BLaER1 (cell line): ENCODE measurements at regions not wholly inside any gene's neighbourhood (a gene's known extent, or its start where the extent isn't known, plus 50 kb on each side); places are given as distances from the start of the nearest gene placed in this dataset.

Experiments used
- H3K27ac ChIP-seq: shearing (Covaris generic); formaldehyde crosslinking; 2 replicates; pipeline ENCODE4 v1.8.1; 2022
- H3K27me3 ChIP-seq: shearing (Covaris generic); formaldehyde crosslinking; 2 replicates; pipeline ENCODE4 v1.8.1; 2022
- H3K36me3 ChIP-seq: shearing (Covaris generic); formaldehyde crosslinking; 2 replicates; pipeline ENCODE4 v1.8.1; 2022
- H3K4me1 ChIP-seq: shearing (Covaris generic); formaldehyde crosslinking; 2 replicates; pipeline ENCODE4 v1.8.1; 2022
- H3K4me2 ChIP-seq: shearing (Covaris generic); formaldehyde crosslinking; 2 replicates; pipeline ENCODE4 v1.8.1; 2022
- H3K4me3 ChIP-seq: shearing (Covaris generic); formaldehyde crosslinking; 2 replicates; pipeline ENCODE4 v1.8.1; 2022
- H3K9ac ChIP-seq: shearing (Covaris generic); formaldehyde crosslinking; 2 replicates; pipeline ENCODE4 v1.8.1; 2022
- H3K9me3 ChIP-seq: shearing (Covaris generic); formaldehyde crosslinking; 2 replicates; pipeline ENCODE4 v1.8.1; 2022
- H4K20me1 ChIP-seq: shearing (Covaris generic); formaldehyde crosslinking; 2 replicates; pipeline ENCODE4 v1.8.1; 2022
- Cebpa-rat ChIP-seq: shearing (Covaris generic); IDR thresholded peaks from 2 replicates; pipeline ENCODE4 v1.8.1; 2022

DNA sequence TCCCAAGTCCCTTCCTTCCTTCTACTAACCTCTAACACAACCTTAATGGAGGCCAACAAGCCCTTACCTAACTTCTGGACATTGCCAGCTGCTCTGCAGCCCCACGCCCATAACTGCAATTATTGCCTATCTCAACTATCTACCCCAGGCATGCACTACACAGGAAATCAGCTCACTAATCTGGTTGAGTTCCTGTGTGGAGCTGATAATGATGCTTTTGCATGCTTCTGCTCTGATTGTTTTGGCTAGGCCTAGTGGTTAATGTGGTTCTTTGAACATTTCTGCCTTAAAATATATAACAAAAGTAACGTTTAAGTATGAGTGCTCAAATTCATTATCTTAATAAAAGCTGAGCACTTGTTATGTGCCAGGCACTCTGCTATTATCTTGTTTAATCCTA is 463.9 kb downstream of the MFSD1 start:
- H3K9ac ChIP-seq: no peak overlapping the region
- no peaks in the 10 kb centered on the region for H3K36me3 ChIP-seq
- no peaks in the 10 kb centered on the region for H3K27me3 ChIP-seq
- no peak for TF ChIP-seq Cebpa-rat
- H3K27ac ChIP-seq: no peak overlapping the region
- no peak overlapping the region for H3K4me2 ChIP-seq
- no peaks in the 10 kb centered on the region for H3K4me1 ChIP-seq
- H4K20me1 ChIP-seq: no peaks in the 10 kb centered on the region
- no peaks in the 10 kb centered on the region for H3K9me3 ChIP-seq
- H3K4me3 ChIP-seq: no peak overlapping the region

DNA sequence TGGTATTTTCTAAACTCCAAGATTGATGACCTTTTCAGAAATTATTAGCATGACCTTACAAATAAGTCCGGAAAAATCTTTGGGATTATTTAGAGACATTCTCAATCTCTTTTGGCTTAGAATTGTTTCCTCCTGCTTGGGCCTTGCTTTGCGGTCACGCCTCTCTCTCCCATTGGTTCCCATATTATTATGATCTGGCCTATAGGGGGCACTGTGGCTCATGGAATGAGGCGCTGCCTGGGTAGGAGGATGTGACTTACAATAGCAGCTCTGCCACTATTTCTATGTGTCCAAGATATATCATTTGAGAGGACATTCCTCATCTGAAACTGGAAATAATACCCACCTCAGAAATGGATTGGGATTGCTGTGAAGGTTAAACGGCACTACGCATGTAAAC is 464.9 kb downstream of the MFSD1 start:
- no peak overlapping the region for H3K9ac ChIP-seq
- no peaks in the 10 kb centered on the region for H3K27me3 ChIP-seq
- no peaks in the 10 kb centered on the region for H3K36me3 ChIP-seq
- no peak overlapping the region for H3K4me2 ChIP-seq
- no peaks in the 10 kb centered on the region for H3K9me3 ChIP-seq
- no peak for TF ChIP-seq Cebpa-rat
- no peaks in the 10 kb centered on the region for H3K4me1 ChIP-seq
- H3K27ac ChIP-seq: no peak overlapping the region
- no peak overlapping the region for H3K4me3 ChIP-seq
- H4K20me1 ChIP-seq: no peaks in the 10 kb centered on the region

DNA sequence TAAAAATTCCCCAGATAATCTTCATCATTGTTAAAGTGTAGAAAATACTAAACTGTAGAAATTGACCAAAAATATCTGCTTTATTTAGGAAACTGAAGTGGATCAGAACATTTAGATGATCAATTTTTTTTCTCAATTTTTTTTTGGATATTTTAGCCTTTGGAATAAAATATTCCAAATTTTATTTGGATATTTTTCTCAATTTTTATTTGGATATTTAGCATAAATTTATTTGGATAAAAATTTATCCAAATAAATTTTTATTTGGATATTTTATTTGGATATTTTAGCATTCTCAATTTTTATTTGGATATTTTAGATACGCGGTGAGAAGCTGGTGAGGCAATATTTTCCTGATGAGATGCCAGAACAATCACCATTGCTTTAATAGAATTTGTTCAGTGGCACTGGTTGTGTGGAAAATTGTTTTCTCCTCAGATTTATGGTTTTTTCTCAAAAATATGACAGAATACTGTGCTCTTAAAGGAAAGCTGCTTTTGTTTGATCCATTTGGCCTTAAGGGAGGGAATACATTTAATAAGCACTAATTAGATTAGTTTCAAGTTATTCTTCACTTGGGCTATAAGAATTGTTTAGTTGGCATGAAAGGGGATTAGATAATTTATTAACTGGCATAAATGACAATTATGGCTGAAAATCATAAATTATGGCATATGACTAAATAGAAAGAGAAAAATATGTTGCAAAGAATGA is 470.1 kb downstream of the MFSD1 start:
- no peak overlapping the region for H3K9ac ChIP-seq
- no peaks in the 10 kb centered on the region; the same call in 1 of the 2 replicates for H4K20me1 ChIP-seq
- no peak overlapping the region for H3K27ac ChIP-seq
- H3K4me1 ChIP-seq: no peaks in the 10 kb centered on the region
- no peak for TF ChIP-seq Cebpa-rat
- no peaks in the 10 kb centered on the region for H3K27me3 ChIP-seq
- H3K36me3 ChIP-seq: no peaks in the 10 kb centered on the region
- H3K9me3 ChIP-seq: no peaks in the 10 kb centered on the region
- no peak overlapping the region for H3K4me2 ChIP-seq
- H3K4me3 ChIP-seq: no peak overlapping the region

DNA sequence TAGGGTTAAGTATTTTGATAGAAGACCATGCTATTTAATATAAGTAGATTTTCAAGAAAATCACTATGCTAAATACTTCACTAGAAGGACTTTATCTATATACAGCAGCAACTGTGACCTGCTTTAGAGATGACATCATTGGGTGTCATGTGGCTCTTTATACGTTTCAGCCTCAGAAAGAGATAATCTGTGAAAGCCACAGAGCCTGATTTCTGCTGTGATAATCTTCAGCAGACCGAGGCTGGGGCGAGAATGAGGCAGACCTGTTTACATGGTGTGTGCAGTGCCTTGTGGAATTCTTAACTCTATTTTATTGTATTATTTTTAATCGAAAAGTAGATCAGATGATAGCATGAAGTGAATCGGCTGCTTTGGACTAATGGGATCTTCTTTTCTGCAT is 471.2 kb downstream of the MFSD1 start:
- Histone ChIP-seq H3K27me3 (no peaks in the 10 kb centered on the region), H4K20me1 (no peaks in the 10 kb centered on the region; the same call in 1 of the 2 replicates), H3K36me3 (no peaks in the 10 kb centered on the region), H3K9ac (no peak overlapping the region), H3K4me3 (no peak overlapping the region), H3K4me2 (no peak overlapping the region), H3K4me1 (no peaks in the 10 kb centered on the region), H3K9me3 (no peaks in the 10 kb centered on the region), H3K27ac (no peak overlapping the region)
- TF ChIP-seq Cebpa-rat: no peak

DNA sequence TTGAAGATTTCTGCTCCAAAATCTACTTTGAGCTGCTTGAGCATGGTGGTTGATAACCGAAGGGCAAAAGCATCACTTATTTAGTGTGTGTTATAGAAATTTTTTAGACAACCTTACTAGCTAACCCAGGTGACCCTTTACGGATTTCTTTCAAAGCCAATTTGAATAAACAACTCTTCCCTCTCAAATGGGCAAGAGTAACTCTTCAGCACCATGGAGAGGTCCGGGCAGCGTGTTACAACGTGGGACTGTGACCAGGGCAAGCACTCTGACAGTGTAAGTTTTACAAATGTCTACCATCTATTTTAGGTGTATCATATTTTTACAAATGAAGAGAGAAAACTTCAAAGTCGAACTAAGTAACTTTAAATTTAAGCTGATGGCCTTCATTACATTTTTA is 471.8 kb downstream of the MFSD1 start:
- no peak for TF ChIP-seq Cebpa-rat
- no peaks in the 10 kb centered on the region for H3K27me3 ChIP-seq
- H3K36me3 ChIP-seq: no peaks in the 10 kb centered on the region
- no peak overlapping the region for H3K27ac ChIP-seq
- H3K9ac ChIP-seq: no peak overlapping the region
- H3K4me3 ChIP-seq: no peak overlapping the region
- H4K20me1 ChIP-seq: no peaks in the 10 kb centered on the region; the same call in 1 of the 2 replicates
- no peaks in the 10 kb centered on the region for H3K4me1 ChIP-seq
- H3K4me2 ChIP-seq: no peak overlapping the region
- no peaks in the 10 kb centered on the region for H3K9me3 ChIP-seq

DNA sequence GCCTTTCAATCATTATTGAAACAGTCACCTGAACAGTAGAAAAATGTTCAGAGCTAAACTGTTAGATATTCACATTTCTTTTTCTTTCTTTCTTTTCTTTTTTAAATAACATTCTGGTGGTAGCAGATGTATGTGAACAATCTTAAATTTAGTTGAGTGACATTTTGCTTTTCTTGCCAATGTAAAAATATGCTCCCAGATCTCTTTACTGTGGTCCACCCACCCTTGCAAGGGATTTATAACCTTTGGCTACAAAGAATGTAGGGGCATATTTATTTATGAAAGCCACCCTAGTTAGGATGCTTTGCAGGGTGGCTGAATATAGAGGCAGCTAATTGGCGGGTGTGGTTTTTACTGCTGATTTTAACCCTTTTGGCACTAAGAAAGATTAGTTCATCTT is 473.9 kb downstream of the MFSD1 start:
- no peak for TF ChIP-seq Cebpa-rat
- no peaks in the 10 kb centered on the region for H3K4me1 ChIP-seq
- H3K4me2 ChIP-seq: no peak overlapping the region
- no peak overlapping the region for H3K9ac ChIP-seq
- H3K4me3 ChIP-seq: no peak overlapping the region
- H3K27ac ChIP-seq: no peak overlapping the region
- H3K9me3 ChIP-seq: no peaks in the 10 kb centered on the region
- no peaks in the 10 kb centered on the region for H3K27me3 ChIP-seq
- H3K36me3 ChIP-seq: no peaks in the 10 kb centered on the region
- no peaks in the 10 kb centered on the region; the same call in 1 of the 2 replicates for H4K20me1 ChIP-seq

DNA sequence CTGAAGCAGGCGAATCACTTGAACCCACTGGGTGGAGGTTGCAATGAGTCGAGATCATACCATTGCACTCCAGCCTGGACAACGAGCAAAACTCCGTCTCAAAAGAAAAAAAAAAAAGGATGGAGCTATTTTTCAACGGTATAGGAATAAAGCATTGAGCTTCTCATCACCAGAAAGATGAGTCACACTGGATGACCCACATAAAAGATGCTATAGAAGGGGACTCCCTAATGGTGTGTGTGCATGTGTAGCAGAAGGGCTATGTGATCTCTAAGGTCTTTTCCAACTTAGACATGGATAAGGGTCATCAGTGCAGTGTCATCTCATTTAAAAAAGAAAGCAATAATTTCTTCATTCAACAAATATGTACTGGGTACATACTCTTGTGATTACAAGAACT is 476.0 kb downstream of the MFSD1 start:
- Histone ChIP-seq H3K9me3 (no peaks in the 10 kb centered on the region), H3K36me3 (no peaks in the 10 kb centered on the region), H4K20me1 (no peaks in the 10 kb centered on the region; the same call in 1 of the 2 replicates), H3K4me2 (no peak overlapping the region), H3K9ac (no peak overlapping the region), H3K4me1 (no peaks in the 10 kb centered on the region), H3K27ac (no peak overlapping the region), H3K4me3 (no peak overlapping the region), H3K27me3 (no peaks in the 10 kb centered on the region)
- no peak for TF ChIP-seq Cebpa-rat

DNA sequence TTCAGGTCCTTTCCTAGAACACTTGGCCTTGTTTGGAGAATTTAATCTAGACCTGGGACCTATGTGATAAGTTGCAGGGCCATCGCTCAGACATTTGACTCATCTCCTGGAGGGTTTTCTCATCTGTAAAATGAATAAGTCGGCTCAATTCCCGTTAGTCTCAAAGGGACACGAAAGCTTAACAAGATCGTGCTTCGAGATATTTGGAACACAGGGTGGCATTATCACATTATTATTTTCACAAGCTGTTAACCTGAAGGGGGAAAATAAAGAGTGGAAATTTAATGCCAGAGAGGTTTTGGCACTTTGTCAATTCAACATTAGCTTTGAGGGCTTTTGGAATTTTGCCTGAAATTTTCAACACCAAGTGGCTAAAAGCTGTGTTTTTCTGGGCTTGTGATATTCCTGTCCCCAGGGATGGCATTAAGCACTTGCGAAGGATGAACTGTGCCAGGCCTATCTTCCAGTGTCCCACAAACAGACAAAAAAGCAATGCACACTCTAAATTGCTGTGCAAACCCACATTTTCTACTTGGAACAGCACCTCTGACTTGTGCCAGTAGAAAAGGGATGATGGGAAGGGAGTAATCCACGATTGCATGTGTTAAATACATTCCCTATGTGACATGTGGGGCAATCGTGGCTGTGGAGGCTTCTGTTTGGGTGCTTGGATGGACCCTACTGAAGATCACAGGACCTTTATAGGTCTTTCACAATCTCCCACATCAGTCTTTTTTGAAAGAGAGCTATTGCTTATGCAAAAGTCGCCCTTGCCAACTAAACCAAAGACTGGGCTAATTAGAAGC is 478.7 kb downstream of the MFSD1 start:
- Histone ChIP-seq H3K27ac (no peak overlapping the region), H3K4me2 (no peak overlapping the region), H3K9me3 (no peaks in the 10 kb centered on the region), H3K27me3 (no peaks in the 10 kb centered on the region), H3K4me1 (no peaks in the 10 kb centered on the region), H3K4me3 (no peak overlapping the region), H4K20me1 (no peaks in the 10 kb centered on the region), H3K36me3 (no peaks in the 10 kb centered on the region), H3K9ac (no peak overlapping the region)
- no peak for TF ChIP-seq Cebpa-rat

DNA sequence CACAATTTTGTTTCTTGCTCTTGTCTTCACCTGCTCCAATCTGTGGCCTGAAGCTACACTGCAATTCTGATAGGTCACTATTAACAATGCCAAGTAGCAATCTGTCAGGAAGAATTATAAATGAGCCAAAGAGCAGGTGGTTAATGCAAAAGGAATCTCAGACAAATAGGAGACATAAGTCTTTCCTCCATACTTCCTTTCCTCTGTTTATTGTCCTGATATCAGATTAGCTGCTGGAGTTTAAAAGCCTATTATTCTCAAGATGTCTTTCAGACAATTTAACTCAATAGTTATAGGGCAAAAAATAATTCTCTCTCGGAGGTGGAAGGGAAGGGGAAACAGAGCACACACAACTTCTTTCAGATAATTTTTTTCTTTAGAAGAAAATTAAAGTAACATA is 491.6 kb downstream of the MFSD1 start:
- H3K27me3 ChIP-seq: no peaks in the 10 kb centered on the region
- H4K20me1 ChIP-seq: no peaks in the 10 kb centered on the region
- no peak for TF ChIP-seq Cebpa-rat
- no peak overlapping the region for H3K4me2 ChIP-seq
- H3K4me3 ChIP-seq: no peak overlapping the region
- no peaks in the 10 kb centered on the region for H3K9me3 ChIP-seq
- no peaks in the 10 kb centered on the region for H3K4me1 ChIP-seq
- H3K9ac ChIP-seq: no peak overlapping the region
- no peak overlapping the region for H3K27ac ChIP-seq
- H3K36me3 ChIP-seq: no peaks in the 10 kb centered on the region

DNA sequence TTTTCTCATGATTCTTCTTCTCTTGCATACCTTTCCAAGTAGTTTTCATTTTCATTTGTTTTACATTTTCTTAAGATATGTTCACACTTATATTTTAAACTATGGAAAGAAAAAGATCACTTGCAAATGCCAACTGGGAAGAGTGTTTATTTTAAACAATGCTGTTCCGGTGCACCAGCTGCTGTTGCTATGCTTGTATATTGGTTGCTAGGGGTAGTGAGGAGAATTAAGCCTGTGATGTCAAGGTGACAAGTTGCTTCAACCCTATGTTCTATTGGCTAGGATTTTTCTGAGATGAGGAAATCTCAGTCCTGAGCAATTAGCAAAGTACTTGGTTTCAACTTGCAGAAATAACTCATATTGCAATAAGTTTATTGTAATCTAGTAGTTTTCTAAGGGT is 500.1 kb downstream of the MFSD1 start:
- no peak overlapping the region for H3K4me2 ChIP-seq
- no peak overlapping the region for H3K27ac ChIP-seq
- peaks cover 5% of the 10 kb centered on the region; the same call in 1 of the 2 replicates for H3K9me3 ChIP-seq
- H3K36me3 ChIP-seq: no peaks in the 10 kb centered on the region
- H3K4me3 ChIP-seq: no peak overlapping the region
- H3K9ac ChIP-seq: no peak overlapping the region
- no peak for TF ChIP-seq Cebpa-rat
- no peaks in the 10 kb centered on the region for H3K27me3 ChIP-seq
- H3K4me1 ChIP-seq: no peaks in the 10 kb centered on the region
- H4K20me1 ChIP-seq: no peaks in the 10 kb centered on the region
